OCI-M2 (cell line): ENCODE measurements at regions not wholly inside any gene's neighbourhood (a gene's known extent, or its start where the extent isn't known, plus 50 kb on each side); places are given as distances from the start of the nearest gene placed in this dataset.
"Not testable (repeated sequence)": the region's sequence is repeated elsewhere in the genome, so short reads cannot be mapped to it uniquely, and the experiment has no call there.

ENCODE experiments used
- DNase-seq: peaks from one replicate; lab custom pipeline; 2025; ENCODE audit not compliant: unreplicated experiment; lab: John Stamatoyannopoulos, UW

DNA sequence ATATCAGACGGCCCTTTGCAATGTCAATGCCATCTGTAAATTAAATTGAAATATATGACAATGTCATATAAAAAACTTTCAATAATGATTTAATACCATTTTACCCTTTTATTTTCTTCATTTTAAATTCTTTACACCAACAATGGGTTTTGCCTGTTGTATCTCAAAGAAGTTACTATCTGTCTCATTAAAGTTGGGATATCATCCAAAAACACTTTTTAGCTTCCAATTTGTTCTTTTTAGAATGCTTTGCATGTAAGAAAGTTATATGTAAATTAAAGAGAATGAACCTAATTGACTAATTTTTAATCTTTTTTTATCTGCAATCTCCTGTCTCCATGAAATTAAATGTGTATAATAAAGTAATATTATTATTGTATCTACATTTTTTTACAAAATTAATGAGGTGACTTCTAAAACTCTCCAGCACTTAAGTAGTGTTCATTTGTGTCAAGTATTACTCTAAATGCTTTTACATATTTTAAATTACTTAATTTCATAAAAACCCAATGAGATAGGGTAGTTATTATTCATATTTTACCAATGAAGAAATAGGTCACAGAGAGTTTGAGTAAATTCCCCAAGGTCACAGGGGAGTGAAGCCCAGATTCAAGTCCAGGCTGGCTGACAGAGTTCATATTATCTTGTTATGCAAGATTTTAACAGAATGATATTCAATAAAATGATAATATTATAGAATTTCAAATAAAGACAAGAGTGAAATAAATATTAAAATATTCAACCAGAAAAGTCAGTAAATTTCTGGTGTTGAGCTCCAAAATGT, 673.0 kb upstream of the FLRT2 start:
- DNase-seq = no peak

DNA sequence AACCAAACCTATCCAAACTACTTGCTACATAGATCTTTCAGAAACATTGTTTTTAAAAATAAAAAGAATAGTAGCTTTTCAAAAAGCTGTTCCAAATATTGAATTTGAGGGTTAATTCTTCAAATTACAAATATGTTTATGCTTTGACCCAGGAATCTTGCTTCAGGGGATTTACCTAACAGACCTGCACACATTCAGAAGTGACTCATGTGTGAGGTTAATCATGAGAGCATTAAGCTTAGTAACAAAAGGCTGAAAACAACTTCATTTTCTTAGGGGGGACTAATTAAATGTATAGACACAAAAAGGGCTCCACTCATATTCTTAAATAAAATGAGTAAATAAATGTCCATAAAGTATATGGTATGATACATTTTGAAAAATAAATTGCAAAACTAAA, 672.4 kb upstream of the FLRT2 start:
- DNase-seq = no peak

DNA sequence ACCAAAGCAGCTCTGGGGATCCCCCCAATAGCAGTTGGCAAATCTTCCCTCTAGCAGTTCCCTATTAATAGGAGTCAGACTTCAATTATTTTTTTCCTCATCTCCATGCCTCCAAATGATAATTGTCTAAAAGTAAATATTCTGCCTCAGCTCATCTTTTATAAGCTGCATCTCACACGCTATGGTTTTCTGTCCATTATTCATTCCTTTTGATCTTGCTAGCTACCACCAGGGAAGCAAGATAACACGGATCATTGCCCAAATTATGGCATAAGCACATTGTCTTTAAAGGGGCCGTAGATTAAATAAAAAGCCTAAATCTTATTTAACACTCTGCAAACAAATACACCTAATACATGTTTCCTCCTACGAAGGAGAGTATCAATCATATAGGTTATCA, 670.8 kb upstream of the FLRT2 start:
- DNase-seq = no peak

DNA sequence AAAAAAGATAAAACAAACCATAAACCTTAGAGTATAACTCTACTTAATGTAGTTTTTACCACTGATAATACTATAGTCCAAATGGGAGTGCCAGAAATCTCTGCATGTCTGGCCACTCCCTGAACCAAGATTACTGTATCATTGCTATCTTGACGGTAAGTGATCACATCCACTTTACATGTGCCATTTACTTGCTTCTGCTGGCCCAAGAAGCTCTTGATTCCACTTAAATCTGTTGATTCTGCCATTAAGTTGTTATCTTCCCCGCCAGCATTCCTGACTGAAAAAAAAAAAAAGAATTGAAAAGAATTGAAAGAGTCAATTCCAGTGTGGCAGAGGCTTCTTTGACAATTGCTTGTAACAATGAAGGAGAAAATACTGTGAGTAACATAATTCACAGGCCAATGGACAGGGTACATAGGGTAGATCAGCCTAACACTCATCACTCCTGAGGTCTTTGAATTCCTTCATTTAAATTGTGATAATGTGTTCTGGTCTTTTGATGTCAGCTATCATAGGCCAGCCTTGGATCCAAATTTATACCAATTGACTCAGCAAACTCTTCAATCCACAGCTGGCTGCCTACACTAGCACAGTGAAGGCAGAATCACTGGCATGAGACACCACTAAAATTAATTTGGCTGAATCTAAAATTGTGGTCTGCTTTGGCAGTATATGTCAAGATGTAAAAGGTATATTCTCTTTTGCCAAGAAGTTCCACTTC, 665.2 kb upstream of the FLRT2 start:
- no peak for DNase-seq

DNA sequence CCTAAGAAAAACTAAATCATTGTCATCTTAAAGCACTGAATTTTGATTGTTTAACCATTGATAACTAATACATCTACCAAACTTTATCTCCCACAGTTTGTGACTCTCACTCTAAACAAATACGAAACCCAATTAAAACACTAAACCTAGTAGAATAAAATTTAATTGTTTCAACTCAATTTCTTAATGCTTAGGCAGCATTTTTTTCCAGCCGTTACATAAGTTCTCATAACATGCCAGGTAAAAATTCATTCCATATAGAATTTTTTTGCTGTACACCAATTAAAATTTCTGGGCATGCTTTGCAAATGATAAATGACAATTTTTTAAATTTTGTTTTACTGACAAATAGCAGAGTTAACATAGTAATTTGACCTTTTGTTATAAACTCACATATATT, 658.2 kb upstream of the FLRT2 start:
- no peak for DNase-seq

DNA sequence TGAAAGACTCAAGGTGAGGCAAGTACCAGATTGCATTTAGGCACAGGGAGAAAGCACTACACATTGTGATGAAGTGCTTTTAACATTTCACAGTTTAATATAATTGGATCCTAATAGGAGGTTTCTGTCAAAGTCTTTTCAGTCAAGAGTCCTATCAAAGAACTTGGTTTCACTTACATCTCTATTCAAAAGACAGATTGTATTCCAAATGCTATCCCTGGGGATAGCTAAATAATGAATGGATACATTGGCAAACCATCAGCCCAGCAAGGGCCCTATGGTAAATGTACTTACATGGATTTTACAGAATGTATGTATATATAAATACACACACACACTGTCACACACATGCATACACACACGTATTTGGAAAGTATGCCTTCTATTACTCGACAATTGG, 655.5 kb upstream of the FLRT2 start:
- DNase-seq = no peak

DNA sequence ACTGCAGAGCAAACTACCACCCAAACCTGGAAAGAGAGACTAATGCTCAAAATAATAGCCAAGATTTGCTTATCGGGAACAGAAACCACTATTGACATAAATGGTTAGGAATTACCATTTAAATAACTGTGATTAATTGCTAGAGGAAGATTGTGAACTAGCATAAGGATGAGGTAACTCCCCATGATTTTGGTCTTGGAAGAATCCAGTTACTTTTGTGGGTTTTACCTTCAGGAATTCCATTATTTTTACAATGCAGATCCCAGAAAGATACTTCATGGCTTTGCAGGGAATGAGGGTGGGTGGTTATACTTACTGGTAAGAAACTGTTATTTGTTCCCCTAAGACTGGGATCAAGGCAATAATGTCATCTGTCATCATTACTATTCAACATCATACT, 652.9 kb upstream of the FLRT2 start:
- no peak for DNase-seq

DNA sequence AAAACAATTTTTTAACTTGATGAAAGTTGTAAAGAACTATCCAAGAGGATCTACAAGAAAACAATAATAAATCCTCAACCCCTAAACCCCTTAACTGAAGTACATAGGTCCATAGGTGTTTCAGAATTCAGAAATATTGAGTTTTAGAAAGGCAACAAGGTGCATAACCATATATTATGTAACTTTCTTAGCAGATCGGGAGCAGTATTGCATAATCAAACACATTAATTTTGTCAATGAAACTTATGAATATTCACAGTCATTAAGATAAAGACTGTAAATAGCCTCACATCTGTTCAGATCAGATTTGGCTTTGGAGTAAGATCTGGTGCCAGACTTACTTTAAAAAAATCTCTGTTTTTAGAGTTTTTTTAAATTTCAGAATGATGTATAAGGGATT, 647.1 kb upstream of the FLRT2 start:
- no peak for DNase-seq

DNA sequence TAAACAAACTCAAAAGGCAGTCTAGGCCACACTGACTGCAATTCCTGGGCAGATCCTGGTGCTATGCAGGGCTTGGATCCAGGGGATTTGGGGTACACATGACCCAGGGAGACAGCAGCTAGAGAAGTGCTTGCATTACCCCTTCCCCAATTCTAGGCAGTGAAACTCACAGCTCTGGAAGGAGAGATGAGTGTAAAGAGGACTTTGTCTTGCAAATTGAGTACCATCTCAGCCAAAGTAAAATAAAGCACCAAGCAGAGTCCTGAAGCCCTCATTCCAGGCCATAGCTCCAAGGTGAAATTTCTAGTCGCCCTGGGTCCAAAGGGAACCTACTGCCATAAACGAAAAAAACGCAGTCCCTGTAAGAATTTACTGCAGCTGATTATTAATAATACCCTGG, 644.9 kb upstream of the FLRT2 start:
- DNase-seq = no peak

DNA sequence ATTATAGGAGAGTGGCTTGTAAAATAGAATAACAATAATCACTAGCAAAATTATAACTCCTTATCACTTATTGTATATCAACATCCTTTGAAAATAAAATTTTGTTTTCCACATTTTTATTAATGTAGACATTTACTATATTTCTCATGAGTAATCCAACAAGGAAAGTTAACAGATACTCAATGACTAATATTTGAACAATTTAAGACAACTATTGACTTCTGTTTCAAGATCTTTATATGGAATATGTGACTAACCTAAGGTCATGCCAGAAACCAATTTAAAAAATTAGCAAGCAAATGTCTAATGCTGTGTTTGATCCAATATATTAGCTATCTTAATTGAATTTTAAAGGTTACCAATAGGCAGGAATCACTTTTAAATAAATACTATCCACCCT, 638.5 kb upstream of the FLRT2 start:
- no peak for DNase-seq

DNA sequence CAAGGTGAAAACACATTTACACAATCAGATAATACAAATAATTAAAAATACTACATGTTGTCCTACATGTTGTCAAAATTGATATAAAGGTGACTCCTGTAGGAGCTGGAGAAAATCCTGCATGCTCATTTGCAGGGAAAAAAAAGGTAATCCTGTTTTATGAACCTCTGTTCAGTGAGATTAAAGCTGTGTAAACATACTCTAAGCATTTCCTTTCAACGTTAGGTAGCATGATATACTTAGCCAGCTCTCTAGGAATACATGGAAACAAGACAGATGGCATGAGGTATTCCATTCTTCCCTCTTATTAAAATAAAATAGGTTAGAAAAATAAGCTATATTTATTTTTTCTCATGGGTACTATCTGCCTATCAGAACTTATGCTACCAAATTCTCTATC, 635.7 kb upstream of the FLRT2 start:
- DNase-seq = no peak

DNA sequence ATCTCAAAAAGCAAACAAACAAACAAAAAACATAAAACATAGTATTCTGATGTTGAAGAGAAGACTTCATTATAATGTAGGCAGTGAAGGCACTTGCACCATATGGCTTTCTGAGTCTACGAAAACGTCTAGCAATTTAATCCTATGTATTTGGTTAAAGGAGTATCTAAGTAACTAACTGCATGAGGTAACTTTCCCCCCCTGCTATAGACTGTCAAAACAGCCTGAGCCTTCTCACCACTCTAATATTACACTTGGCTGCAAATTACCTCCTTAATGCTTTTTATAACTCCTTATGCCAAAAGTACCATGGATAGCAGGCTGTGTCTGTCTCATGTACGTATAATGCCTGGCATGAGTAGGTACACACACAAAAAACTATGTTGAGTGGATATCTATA, 607.6 kb upstream of the FLRT2 start:
- no peak for DNase-seq

DNA sequence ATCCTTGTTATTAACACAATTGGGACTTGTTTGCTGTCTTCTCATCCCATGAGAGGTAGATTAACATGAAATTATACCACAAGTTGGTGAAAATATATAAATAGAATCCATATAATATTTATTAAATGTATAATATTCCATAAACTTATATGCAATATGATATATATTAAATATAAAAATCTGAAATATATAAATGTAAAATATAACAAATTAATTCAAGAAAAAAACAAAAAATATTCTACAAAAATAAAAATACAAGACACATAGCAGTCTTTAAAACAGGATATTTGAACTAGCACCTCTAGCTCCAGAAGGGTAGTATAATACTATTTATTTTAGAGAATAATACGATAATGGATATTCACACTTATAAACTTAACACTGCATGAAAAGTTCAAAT, 603.3 kb upstream of the FLRT2 start:
- no peak for DNase-seq

DNA sequence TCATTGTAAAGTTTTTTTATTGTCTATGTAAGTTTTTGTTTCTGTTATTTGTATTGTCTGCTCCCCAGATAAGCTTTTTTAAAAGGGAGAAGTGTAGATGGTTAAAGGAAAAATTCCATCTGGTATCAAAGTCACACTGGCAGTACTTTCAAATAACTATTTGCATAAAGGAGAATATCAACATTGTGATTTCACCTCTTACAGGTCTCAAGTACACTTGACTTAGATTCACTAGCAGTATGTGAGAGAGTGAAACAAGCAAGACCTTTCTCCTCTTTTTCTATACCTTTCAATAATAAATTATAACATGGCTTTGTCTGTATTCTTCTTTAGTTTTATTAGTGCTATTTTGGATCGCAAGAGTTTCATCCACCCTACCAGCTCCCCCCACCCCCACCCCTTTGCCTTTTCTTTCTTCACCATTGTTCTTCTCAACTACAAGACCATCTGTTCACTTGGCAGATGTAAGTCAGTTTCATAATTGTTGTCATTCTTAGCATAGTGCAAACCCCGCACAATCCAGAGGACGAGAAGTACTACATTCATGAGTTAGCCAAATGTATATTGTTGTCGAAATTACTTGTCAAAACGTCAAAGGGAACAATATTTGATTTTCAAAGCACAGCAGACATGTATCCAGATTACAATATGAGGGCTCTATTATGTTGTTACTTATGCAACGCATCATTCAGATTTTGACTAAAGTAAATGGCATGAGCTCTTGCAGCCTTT, 602.7 kb upstream of the FLRT2 start:
- DNase-seq = no peak

DNA sequence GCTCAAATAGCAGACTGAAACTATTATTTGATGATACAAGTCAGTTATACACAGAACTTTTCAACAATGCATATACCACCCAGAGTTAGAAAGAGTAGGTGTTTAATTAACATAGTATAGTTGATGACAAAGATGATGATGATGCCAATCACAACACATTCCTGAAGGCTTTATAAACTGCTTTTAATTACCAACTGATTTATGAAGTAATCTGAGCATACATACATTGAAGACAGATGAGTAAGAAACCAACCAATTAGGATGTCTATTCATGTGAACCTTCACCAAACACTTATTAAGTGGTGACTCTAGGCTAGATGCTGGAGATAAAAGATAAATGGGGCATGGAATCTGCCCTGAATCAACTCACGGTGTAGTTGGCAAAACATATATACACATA, 600.9 kb upstream of the FLRT2 start:
- no peak for DNase-seq

DNA sequence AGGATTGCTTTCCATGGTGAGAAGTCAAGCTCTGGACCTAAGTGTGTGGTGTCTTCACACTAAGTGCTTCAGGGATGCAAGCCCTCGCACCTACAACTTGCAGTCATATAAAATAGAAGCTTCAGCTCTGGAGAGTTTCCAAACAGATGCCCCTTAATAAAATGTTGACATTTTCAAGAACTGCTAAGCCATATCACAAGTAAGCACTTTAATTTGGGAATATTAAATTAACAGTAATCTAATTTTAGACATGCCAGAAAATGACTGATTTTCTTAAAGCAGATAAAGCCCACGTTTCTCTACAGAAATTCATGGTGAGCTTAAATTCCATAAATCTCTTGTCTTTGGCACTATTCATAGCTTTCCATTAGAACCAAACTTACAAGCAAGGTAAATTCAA, 600.1 kb upstream of the FLRT2 start:
- DNase-seq = no peak

DNA sequence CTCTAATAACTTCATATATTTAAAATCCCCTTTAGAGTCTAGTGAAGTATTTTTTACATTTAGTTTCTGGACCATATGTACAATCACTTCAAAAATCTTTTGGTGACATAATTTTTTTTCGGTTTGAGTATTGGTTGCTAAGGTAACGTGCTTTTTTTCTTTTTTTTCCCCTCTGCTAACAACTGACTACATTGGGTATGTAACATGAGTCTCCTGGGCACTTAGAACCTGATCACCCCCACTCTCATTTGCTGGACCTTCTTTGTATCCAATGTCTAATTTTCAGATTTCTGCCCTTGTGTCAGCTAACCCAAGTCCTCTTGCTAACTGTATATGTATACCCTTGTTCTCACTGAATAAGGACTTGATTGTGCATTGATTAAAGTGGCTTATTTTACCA, 592.9 kb upstream of the FLRT2 start:
- DNase-seq = no peak

DNA sequence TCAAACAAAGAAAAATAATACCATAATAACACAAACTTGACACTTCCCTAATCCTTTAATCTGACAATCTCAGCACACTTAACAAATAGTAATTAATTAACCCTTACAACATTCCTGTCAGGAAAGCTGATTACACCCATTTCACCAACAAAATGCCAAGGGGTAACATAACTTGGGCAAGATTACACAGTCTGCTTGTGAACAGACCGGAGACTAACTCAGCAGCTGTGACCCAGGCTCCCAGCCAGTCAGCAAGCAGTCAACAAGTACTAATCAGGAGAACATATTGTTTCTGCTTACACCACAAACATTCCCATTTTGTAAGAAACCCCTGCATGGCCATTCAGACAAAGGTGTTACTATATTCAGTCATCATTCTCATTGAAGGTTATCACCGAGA, 592.5 kb upstream of the FLRT2 start:
- no peak for DNase-seq

DNA sequence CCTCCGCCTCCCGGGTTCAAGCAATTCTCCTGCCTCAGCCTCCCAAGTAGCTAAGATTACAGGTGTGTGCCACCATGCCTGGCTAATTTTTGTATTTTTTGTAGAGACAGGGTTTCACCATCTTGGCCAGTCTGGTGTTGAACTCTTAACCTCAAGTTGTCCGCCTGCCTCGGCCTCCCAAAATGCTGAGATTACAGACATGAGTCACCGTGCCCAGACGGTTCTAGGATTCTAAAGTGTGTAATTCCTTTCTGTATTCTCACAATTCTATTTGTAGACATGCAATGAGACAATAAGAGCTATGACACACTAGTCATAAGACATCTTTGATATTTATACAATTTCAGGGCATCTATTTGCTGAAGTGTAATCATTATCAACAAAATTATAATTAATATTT, 585.0 kb upstream of the FLRT2 start:
- not testable (repeated sequence) for DNase-seq

DNA sequence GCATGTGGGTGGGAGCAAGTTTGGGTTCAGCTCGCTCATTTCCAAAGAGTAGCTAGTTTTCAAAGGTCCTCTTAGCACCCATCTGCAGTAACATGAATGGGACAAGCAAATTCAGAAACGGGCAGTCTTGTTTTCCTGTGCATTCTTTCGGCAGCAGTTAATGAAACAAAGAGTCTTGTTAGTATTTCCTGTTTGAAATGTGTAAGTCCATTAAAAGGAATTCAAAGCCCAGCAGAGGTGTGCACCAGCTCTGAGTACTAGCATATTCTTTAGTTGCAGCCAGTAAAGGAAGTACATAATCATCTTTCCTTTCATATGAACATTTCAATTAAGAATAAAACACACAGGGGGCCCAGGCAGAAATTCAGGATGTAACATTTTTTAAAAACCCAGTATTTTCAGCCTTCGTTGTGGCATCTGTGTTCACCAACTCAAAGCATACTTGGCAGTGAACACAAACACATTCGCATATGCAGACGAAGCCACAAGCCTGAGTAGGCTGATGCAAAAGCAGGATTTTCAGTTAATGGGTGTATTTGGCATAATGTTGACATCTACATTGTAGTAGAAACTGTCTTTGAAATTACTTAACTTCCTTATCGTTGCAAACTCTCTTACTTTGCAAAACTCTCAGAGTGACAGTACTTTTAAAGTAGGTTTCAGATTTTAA, 570.0 kb upstream of the FLRT2 start:
- DNase-seq = no peak

DNA sequence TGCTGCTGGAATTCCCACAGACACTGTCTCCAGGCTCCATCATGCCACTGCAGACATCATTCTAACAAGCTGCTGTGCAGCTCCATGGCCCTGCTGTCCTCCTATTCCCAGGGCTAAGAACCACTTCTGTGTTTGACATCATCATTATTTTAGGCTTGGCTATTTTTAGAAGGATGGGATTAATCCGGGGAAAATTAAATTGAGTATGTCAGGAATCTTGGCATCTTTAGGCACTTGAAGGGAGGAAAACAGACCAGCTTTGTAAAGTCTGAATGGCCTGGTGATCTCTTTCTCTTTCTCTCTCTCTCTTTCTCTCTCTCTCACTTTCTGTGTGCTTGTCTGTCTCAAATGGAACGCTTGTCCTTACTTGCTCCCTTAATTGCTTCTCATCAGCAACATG, 568.3 kb upstream of the FLRT2 start:
- DNase-seq = no peak

DNA sequence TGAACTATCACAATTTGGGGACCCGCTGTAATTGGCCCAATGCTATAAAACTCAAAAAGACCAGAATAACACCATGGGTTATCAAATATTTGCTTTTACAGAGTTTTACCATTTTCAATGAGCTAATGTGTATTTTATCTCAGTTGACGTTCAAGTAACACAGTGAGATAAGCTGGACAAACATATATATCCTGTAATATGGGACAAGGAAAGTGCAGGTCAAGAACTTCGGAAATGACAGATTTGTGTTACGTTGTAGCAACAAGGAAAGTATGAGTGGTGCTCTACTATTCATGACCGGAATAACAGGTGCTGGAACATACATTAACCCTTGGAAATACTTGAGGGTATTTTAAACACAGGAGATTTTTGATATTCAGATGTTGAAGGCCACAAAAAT, 566.4 kb upstream of the FLRT2 start:
- no peak for DNase-seq
